Type B pancreatic cell (in vitro differentiated cells): ENCODE measurements at regions not wholly inside any gene's neighbourhood (a gene's known extent, or its start where the extent isn't known, plus 50 kb on each side); places are given as distances from the start of the nearest gene placed in this dataset.

Source experiments
- DNase-seq: peaks from one replicate; pipeline ENCODE4 v3.0.0; 2021; ENCODE audit warnings: mixed read lengths; ENCODE audit not compliant: unreplicated experiment; ENCODE audit errors: extremely low spot score
- H3K27ac Mint-ChIP-seq: 2 replicates; pipeline ENCODE4 v1.8.0; 2021; ENCODE audit warnings: mild to moderate bottlenecking, mixed read lengths
- H3K27me3 Mint-ChIP-seq: 2 replicates; pipeline ENCODE4 v1.8.0; 2021; ENCODE audit warnings: mixed read lengths
- H3K36me3 Mint-ChIP-seq: 2 replicates; pipeline ENCODE4 v1.8.0; 2021; ENCODE audit warnings: mixed read lengths
- H3K4me1 Mint-ChIP-seq: one replicate; pipeline ENCODE4 v1.8.0; 2021; ENCODE audit warnings: mixed read lengths; ENCODE audit not compliant: unreplicated experiment
- H3K4me3 Mint-ChIP-seq: 2 replicates; pipeline ENCODE4 v1.8.0; 2021; ENCODE audit warnings: mild to moderate bottlenecking, mixed read lengths
- H3K9me3 Mint-ChIP-seq: 2 replicates; pipeline ENCODE4 v1.8.0; 2021; ENCODE audit warnings: mixed read lengths
- TF ChIP-seq, protein P1 (sequence below): fragments of 200-600 bp; sonication (generic); conservative IDR thresholded peaks from 2 replicates; pipeline ENCODE4 v1.5.0; 2021; ENCODE audit warnings: antibody characterized with exemption, mild to moderate bottlenecking

- no peak for DNase-seq
- H3K27me3 Mint-ChIP-seq = no peaks in the 10 kb centered on the region
- H3K4me3 Mint-ChIP-seq = no peak overlapping the region
- H3K9me3 Mint-ChIP-seq = peaks cover 4% of the 10 kb centered on the region
- TF ChIP-seq, protein P1, sequence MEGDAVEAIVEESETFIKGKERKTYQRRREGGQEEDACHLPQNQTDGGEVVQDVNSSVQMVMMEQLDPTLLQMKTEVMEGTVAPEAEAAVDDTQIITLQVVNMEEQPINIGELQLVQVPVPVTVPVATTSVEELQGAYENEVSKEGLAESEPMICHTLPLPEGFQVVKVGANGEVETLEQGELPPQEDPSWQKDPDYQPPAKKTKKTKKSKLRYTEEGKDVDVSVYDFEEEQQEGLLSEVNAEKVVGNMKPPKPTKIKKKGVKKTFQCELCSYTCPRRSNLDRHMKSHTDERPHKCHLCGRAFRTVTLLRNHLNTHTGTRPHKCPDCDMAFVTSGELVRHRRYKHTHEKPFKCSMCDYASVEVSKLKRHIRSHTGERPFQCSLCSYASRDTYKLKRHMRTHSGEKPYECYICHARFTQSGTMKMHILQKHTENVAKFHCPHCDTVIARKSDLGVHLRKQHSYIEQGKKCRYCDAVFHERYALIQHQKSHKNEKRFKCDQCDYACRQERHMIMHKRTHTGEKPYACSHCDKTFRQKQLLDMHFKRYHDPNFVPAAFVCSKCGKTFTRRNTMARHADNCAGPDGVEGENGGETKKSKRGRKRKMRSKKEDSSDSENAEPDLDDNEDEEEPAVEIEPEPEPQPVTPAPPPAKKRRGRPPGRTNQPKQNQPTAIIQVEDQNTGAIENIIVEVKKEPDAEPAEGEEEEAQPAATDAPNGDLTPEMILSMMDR = no peak
- peaks cover 24% of the 10 kb centered on the region for H3K4me1 Mint-ChIP-seq
- H3K36me3 Mint-ChIP-seq = no peaks in the 10 kb centered on the region
- H3K27ac Mint-ChIP-seq = no peak overlapping the region
Observed at GRCh38 chr2:64840426-64840881, 148.7 kb upstream of the SLC1A4 start.

- H3K27me3 Mint-ChIP-seq = no peaks in the 10 kb centered on the region
- DNase-seq = no peak
- H3K27ac Mint-ChIP-seq = no peak overlapping the region
- no peak overlapping the region for H3K4me3 Mint-ChIP-seq
- H3K9me3 Mint-ChIP-seq = no peaks in the 10 kb centered on the region
- H3K4me1 Mint-ChIP-seq = peaks cover 22% of the 10 kb centered on the region
- TF ChIP-seq, protein P1 = no peak
- H3K36me3 Mint-ChIP-seq = no peaks in the 10 kb centered on the region
Observed at GRCh38 chr2:64841461-64841860, 147.7 kb upstream of the SLC1A4 start.

- H3K4me3 Mint-ChIP-seq = no peak overlapping the region
- no peaks in the 10 kb centered on the region for H3K9me3 Mint-ChIP-seq
- H3K27me3 Mint-ChIP-seq = no peaks in the 10 kb centered on the region
- TF ChIP-seq, protein P1 = no peak
- H3K4me1 Mint-ChIP-seq = peaks cover 18% of the 10 kb centered on the region
- no peaks in the 10 kb centered on the region for H3K36me3 Mint-ChIP-seq
- no peak overlapping the region for H3K27ac Mint-ChIP-seq
- no peak for DNase-seq
Observed at GRCh38 chr2:64842030-64842429, 147.2 kb upstream of the SLC1A4 start.

DNA sequence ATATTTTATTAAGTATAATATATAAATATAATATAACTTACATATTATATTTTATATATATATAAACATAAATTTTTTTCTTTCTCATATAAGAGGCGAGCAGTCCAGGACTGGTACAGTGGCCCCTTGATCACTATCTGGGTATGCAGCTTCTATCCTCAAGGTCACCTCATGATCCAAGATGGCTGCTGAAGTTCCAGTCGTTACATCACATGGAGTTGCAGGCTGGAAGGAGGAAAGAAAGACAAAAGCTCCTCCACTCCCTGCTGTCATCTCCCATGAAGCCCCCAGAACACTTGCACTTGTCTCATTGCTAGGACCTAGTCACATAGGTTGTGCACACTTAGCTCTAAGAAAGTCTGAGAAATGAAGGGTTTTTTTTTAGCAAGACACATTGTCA lies 145.1 kb upstream of the SLC1A4 start:
- H3K27ac Mint-ChIP-seq = no peak overlapping the region
- peaks cover 23% of the 10 kb centered on the region for H3K4me1 Mint-ChIP-seq
- H3K4me3 Mint-ChIP-seq = no peak overlapping the region
- no peaks in the 10 kb centered on the region for H3K27me3 Mint-ChIP-seq
- DNase-seq = no peak
- H3K36me3 Mint-ChIP-seq = no peaks in the 10 kb centered on the region
- H3K9me3 Mint-ChIP-seq = no peaks in the 10 kb centered on the region
- TF ChIP-seq, protein P1 = no peak

DNA sequence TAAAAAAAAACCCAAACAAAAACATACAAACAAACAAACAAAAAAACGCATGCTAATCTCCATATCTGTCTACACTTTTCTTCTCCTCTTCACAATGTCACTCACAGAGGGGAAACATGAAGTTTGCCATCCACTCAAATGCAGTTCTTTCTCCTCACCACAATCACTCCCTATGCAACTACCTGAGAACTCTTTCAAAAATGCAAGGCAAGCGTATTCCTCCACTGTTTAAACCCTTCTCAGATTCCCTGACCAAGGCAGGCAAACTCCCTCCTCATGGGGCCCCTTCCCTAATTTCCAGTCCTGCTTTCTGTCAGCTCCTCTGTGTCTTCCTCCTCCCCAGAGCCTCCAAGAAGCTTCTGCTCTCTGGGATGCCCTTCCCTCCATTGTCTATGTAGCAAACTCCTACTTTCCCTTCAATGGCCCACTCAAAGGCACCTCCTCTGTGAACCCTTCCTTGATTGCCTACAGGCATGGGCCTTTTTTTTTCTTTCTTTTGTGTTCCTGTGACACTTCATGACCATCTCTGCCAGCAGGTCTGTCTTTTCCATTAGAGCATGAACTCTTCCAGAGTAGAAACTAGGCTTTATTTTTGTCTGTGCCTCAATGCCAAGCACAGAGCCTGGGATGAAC lies 143.8 kb upstream of the SLC1A4 start:
- Mint-ChIP-seq H3K27ac (no peak overlapping the region), H3K36me3 (no peaks in the 10 kb centered on the region), H3K4me3 (no peak overlapping the region), H3K27me3 (no peaks in the 10 kb centered on the region), H3K9me3 (no peaks in the 10 kb centered on the region), H3K4me1 (peaks cover 23% of the 10 kb centered on the region)
- TF ChIP-seq, protein P1 = no peak
- DNase-seq = no peak
